Medulla oblongata (tissue), 1 donor: ENCODE measurements at regions not wholly inside any gene's neighbourhood (a gene's known extent, or its start where the extent isn't known, plus 50 kb on each side); places are given as distances from the start of the nearest gene placed in this dataset.
"Not testable (repeated sequence)": the region's sequence is repeated elsewhere in the genome, so short reads cannot be mapped to it uniquely, and the experiment has no call there.

Experiments used
- DNase-seq: peaks from one replicate; pipeline ENCODE4 v3.0.0-alpha.2; 2015; ENCODE audit errors: extremely low spot score

- DNase-seq = no peak
Measured at GRCh38 chr2:82120654-82121053, 1816.1 kb upstream of the LRRTM1 start.

GRCh38 chr2:82120115-82120514 lies 1815.6 kb upstream of the LRRTM1 start:
- no peak for DNase-seq

- DNase-seq = no peak
Measured at GRCh38 chr2:82109418-82109817, 1804.9 kb upstream of the LRRTM1 start.

GRCh38 chr2:82098617-82099016 lies 1794.1 kb upstream of the LRRTM1 start:
- peak; percentile 2 for DNase-seq

- no peak for DNase-seq
Measured at GRCh38 chr2:82089518-82089917, 1785.0 kb upstream of the LRRTM1 start.

- DNase-seq = no peak
Measured at GRCh38 chr2:82084679-82085392, 1780.3 kb upstream of the LRRTM1 start.

- no peak for DNase-seq
Measured at GRCh38 chr2:82075875-82076274, 1771.3 kb upstream of the LRRTM1 start.

GRCh38 chr2:82062463-82062862 lies 1757.9 kb upstream of the LRRTM1 start:
- DNase-seq = no peak

- DNase-seq = no peak
Measured at GRCh38 chr2:82055846-82056245, 1751.3 kb upstream of the LRRTM1 start.

GRCh38 chr2:82043867-82044266 lies 1739.3 kb upstream of the LRRTM1 start:
- DNase-seq = no peak

GRCh38 chr2:82027921-82028615 lies 1723.5 kb upstream of the LRRTM1 start:
- no peak for DNase-seq

GRCh38 chr2:82023710-82024109 lies 1719.2 kb upstream of the LRRTM1 start:
- no peak for DNase-seq

GRCh38 chr2:82013641-82014040 lies 1709.1 kb upstream of the LRRTM1 start:
- DNase-seq = no peak

- DNase-seq = no peak
Measured at GRCh38 chr2:82007071-82007664, 1702.6 kb upstream of the LRRTM1 start.

- not testable (repeated sequence) for DNase-seq
Measured at GRCh38 chr2:82005889-82006288, 1701.3 kb upstream of the LRRTM1 start.

- no peak for DNase-seq
Measured at GRCh38 chr2:82001614-82002013, 1697.1 kb upstream of the LRRTM1 start.

- DNase-seq = no peak
Measured at GRCh38 chr2:82000606-82001005, 1696.1 kb upstream of the LRRTM1 start.

GRCh38 chr2:81996332-81996731 lies 1691.8 kb upstream of the LRRTM1 start:
- no peak for DNase-seq

GRCh38 chr2:81991282-81991681 lies 1686.7 kb upstream of the LRRTM1 start:
- no peak for DNase-seq

GRCh38 chr2:81987370-81987769 lies 1682.8 kb upstream of the LRRTM1 start:
- no peak for DNase-seq

GRCh38 chr2:81984969-81985637 lies 1680.6 kb upstream of the LRRTM1 start:
- DNase-seq = no peak

GRCh38 chr2:81981585-81981984 lies 1677.0 kb upstream of the LRRTM1 start:
- no peak for DNase-seq
